Neural cell (in vitro differentiated cells): ENCODE measurements at regions not wholly inside any gene's neighbourhood (a gene's known extent, or its start where the extent isn't known, plus 50 kb on each side); places are given as distances from the start of the nearest gene placed in this dataset.

Experiments
- H2AFZ ChIP-seq: fragments of 200-600, 300-800 bp; sonication (generic), shearing (Covaris generic); 2 replicates; pipeline ENCODE4 v1.6.0; 2014; ENCODE audit warnings: low read depth, mild to moderate bottlenecking, antibody characterized with exemption, low read length, moderate library complexity
- H3F3A ChIP-seq: fragments of 200-600 bp; shearing (Covaris generic); 2 replicates; pipeline ENCODE4 v1.6.1; 2016; ENCODE audit warnings: mild to moderate bottlenecking, moderate library complexity, mixed read lengths, antibody characterized with exemption, low read length; ENCODE audit not compliant: insufficient read depth, poor library complexity, severe bottlenecking
- H3K27ac ChIP-seq: fragments of 200-600, 300-800 bp; sonication (generic), shearing (Covaris generic); 2 replicates; pipeline ENCODE4 v1.5.1; 2014; ENCODE audit warnings: mild to moderate bottlenecking, low read length, moderate library complexity
- H3K27me3 ChIP-seq: fragments of 300-800, 200-600 bp; sonication (generic), shearing (Covaris generic); 2 replicates; pipeline ENCODE4 v1.6.0; 2014; ENCODE audit warnings: mild to moderate bottlenecking, low read depth, low read length, moderate library complexity; ENCODE audit not compliant: insufficient read depth
- H3K36me3 ChIP-seq: fragments of 300-800, 200-600 bp; sonication (generic), shearing (Covaris generic); 2 replicates; pipeline ENCODE4 v1.5.1; 2014; ENCODE audit warnings: mild to moderate bottlenecking, antibody characterized with exemption, low read length, moderate library complexity; ENCODE audit not compliant: insufficient read depth
- H3K4me2 ChIP-seq: fragments of 300-800, 200-600 bp; sonication (generic), shearing (Covaris generic); 2 replicates; pipeline ENCODE4 v1.6.0; 2014; ENCODE audit warnings: mild to moderate bottlenecking, low read length
- H3K4me3 ChIP-seq: fragments of 300-800, 200-600 bp; sonication (generic), shearing (Covaris generic); 2 replicates; pipeline ENCODE4 v1.5.1; 2014; ENCODE audit warnings: mild to moderate bottlenecking, low read length, moderate library complexity
- H3K79me2 ChIP-seq: fragments of 200-600 bp; shearing (Covaris generic); replicated peaks from 2 replicates; pipeline ENCODE4 v1.6.0; 2014; ENCODE audit warnings: mild to moderate bottlenecking, low read length, moderate library complexity; ENCODE audit not compliant: insufficient read depth
- H3K9ac ChIP-seq: fragments of 300-800, 200-600 bp; sonication (generic), shearing (Covaris generic); 2 replicates; pipeline ENCODE4 v1.6.1; 2016; ENCODE audit warnings: mild to moderate bottlenecking, low read length, mixed read lengths
- H3K9me2 ChIP-seq: fragments of 200-600 bp; shearing (Covaris generic); 2 replicates; pipeline ENCODE4 v1.6.1; 2016; ENCODE audit warnings: mild to moderate bottlenecking, low read length, mixed read lengths; ENCODE audit not compliant: insufficient read depth
- H3K9me3 ChIP-seq: fragments of 200-600, 300-800 bp; sonication (generic), shearing (Covaris generic); 2 replicates; pipeline ENCODE4 v1.6.1; 2016; ENCODE audit warnings: mild to moderate bottlenecking, mixed run types, low read length, moderate library complexity, mixed read lengths
- H4K20me1 ChIP-seq: fragments of 200-600 bp; shearing (Covaris generic); 2 replicates; pipeline ENCODE4 v1.6.1; 2016; ENCODE audit warnings: mild to moderate bottlenecking, mixed run types; ENCODE audit not compliant: insufficient read depth
- CTCF ChIP-seq: fragments of 450-650 bp; IDR thresholded peaks from 2 replicates; pipeline ENCODE4 v1.5.1; 2014; ENCODE audit warnings: antibody characterized with exemption, mild to moderate bottlenecking, moderate library complexity; ENCODE audit not compliant: poor library complexity, severe bottlenecking
- EP300 ChIP-seq: fragments of 450-650 bp; conservative IDR thresholded peaks from 2 replicates; pipeline ENCODE4 v1.6.1; 2014; ENCODE audit warnings: antibody characterized with exemption, mild to moderate bottlenecking, moderate library complexity; ENCODE audit not compliant: poor library complexity, severe bottlenecking
- EZH2 ChIP-seq: fragments of 200-600, 300-800 bp; shearing (Covaris generic), sonication (generic); IDR thresholded peaks from 2 replicates; pipeline ENCODE4 v1.6.1; 2014; ENCODE audit warnings: antibody characterized with exemption, low read length, borderline replicate concordance, mild to moderate bottlenecking; ENCODE audit not compliant: insufficient read depth, poor library complexity, severe bottlenecking
- MXI1 ChIP-seq: fragments of 450-650 bp; conservative IDR thresholded peaks from 2 replicates; pipeline ENCODE4 v1.6.1; 2014; ENCODE audit warnings: antibody characterized with exemption, mild to moderate bottlenecking; ENCODE audit not compliant: poor library complexity, severe bottlenecking
- POLR2AphosphoS5 ChIP-seq: IDR thresholded peaks from 2 replicates; pipeline ENCODE4 v1.6.1; 2012
- REST ChIP-seq: IDR thresholded peaks from 2 replicates; pipeline ENCODE4 v1.6.1; 2012; ENCODE audit warnings: borderline replicate concordance
- SMC3 ChIP-seq: fragments of 450-650 bp; conservative IDR thresholded peaks from 2 replicates; pipeline ENCODE4 v1.6.1; 2014; ENCODE audit warnings: antibody characterized with exemption, mild to moderate bottlenecking, moderate library complexity; ENCODE audit not compliant: poor library complexity
- TAF1 ChIP-seq: IDR thresholded peaks from 2 replicates; pipeline ENCODE4 v1.6.1; 2012; ENCODE audit warnings: low read depth

- TF ChIP-seq REST (no peak), POLR2AphosphoS5 (no peak), EZH2 (no peak), EP300 (no peak), TAF1 (no peak)
- Histone ChIP-seq H2AFZ (no peak overlapping the region), H3K9me3 (no peaks in the 10 kb centered on the region)
Observed at GRCh38 chr18:66342577-66342976, 261.3 kb downstream of the CDH19 start.

GRCh38 chr18:66334534-66334933 lies 269.4 kb downstream of the CDH19 start:
- Histone ChIP-seq H3K4me3 (no peak overlapping the region), H3K9ac (no peak overlapping the region), H3K79me2 (no peaks in the 10 kb centered on the region), H2AFZ (no peak overlapping the region), H3F3A (no peaks in the 10 kb centered on the region), H3K27me3 (no peaks in the 10 kb centered on the region), H3K9me3 (no peaks in the 10 kb centered on the region), H3K27ac (no peak overlapping the region), H3K4me2 (no peak overlapping the region), H4K20me1 (peaks cover under 1% of the 10 kb centered on the region), H3K36me3 (no peaks in the 10 kb centered on the region), H3K9me2 (no peaks in the 10 kb centered on the region)
- no peak for TF ChIP-seq EP300
- TF ChIP-seq SMC3, result no peak
- TF ChIP-seq MXI1, result no peak
- no peak for TF ChIP-seq POLR2AphosphoS5
- TF ChIP-seq CTCF, result no peak
- TF ChIP-seq REST, result no peak

More at GRCh38 chr18:66342577-66342976, 261.3 kb downstream of the CDH19 start:
- Histone ChIP-seq H3K4me3 (no peak overlapping the region), H3K79me2 (no peaks in the 10 kb centered on the region), H3K4me2 (no peak overlapping the region), H4K20me1 (no peaks in the 10 kb centered on the region), H3K9me2 (no peaks in the 10 kb centered on the region), H3K27ac (no peak overlapping the region), H3F3A (peaks cover 5% of the 10 kb centered on the region), H3K36me3 (no peaks in the 10 kb centered on the region), H3K9ac (no peak overlapping the region), H3K27me3 (no peaks in the 10 kb centered on the region)
